Epithelial cell of esophagus (primary cell): ENCODE measurements at regions not wholly inside any gene's neighbourhood (a gene's known extent, or its start where the extent isn't known, plus 50 kb on each side); places are given as distances from the start of the nearest gene placed in this dataset.

Experiments used
- DNase-seq: peaks from one replicate; pipeline ENCODE4 v3.0.0; 2010; ENCODE audit warnings: low read depth
- H3K4me3 ChIP-seq: 2 replicates; pipeline ENCODE4 v1.5.1; 2011; ENCODE audit warnings: mild to moderate bottlenecking, low read length, control low read depth
- TF ChIP-seq, protein P1 (sequence below): IDR thresholded peaks from 2 replicates; pipeline ENCODE4 v1.5.1; 2011; ENCODE audit warnings: low read depth, mild to moderate bottlenecking, low read length, control low read depth, inconsistent platforms; ENCODE audit not compliant: insufficient read depth; ENCODE audit errors: missing control alignments

DNA sequence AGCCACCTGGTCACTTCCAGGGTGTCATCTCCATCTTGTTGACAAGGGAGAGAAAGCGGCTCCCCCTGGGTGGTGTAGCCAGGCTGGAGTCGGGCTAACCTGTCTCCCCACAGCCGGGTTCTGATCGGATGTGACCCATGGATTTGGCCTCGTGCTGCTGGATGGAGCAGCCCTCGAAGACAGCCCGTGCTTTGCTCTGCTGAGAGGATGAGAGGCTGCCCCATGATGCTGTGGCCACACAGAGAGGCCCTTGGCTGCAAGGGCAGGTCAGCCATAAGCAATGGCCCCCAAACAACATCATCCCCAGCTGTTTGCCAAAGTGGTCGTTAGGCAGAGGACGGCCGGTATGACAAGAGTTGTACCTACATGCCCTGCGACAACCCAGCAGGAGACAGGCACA, 106.6 kb downstream of the HMX1 start:
- DNase-seq, result no peak
- TF ChIP-seq, protein P1, sequence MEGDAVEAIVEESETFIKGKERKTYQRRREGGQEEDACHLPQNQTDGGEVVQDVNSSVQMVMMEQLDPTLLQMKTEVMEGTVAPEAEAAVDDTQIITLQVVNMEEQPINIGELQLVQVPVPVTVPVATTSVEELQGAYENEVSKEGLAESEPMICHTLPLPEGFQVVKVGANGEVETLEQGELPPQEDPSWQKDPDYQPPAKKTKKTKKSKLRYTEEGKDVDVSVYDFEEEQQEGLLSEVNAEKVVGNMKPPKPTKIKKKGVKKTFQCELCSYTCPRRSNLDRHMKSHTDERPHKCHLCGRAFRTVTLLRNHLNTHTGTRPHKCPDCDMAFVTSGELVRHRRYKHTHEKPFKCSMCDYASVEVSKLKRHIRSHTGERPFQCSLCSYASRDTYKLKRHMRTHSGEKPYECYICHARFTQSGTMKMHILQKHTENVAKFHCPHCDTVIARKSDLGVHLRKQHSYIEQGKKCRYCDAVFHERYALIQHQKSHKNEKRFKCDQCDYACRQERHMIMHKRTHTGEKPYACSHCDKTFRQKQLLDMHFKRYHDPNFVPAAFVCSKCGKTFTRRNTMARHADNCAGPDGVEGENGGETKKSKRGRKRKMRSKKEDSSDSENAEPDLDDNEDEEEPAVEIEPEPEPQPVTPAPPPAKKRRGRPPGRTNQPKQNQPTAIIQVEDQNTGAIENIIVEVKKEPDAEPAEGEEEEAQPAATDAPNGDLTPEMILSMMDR, result no peak
- no peak overlapping the region for H3K4me3 ChIP-seq

DNA sequence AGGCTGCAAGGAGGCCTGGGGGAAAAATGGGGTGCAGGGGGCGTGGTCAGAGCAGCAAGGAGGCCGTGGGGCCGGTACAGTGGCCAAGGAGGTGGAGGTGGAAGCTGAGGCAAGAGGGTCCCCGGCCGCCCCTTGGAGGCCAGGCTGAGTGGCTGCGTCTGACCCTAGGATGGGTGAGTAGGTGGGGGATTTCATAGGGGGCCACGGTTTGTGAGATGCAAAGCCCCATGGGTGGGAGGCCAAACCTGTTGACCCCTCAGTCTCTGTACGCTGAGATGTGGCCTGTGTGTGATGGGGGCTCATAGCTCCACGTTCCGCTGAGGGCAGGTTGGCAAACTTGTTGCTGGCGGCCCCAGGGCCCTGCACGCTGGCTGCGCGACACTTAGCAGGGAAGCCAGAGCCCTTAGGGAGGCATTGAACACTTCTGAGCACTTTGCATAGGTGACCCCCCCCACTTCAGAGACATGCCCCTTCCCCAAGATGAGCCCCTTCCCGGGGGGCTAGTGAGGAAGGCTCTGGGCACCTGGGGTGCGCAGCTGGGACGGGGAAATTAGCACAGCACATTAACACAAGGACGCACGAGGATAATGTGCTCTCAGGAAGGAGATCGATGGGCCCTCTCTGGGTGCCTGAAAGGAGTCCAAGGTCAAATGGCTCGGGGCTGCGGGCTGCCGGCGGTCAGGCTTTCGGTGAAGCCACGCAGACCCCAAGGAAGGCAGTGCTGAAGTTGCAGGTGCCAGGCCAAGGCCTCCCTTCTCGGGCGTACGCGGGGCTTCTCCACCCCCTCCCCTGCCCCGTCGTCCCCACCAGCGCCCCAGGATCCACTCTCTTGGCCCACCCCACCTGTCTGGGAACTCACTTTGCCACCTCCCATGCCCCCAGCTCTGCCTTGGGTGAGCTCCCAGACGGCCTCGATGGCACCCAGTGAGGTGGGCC, 107.4 kb downstream of the HMX1 start:
- TF ChIP-seq, protein P1, result no peak
- DNase-seq, result no peak
- H3K4me3 ChIP-seq, result no peak overlapping the region

DNA sequence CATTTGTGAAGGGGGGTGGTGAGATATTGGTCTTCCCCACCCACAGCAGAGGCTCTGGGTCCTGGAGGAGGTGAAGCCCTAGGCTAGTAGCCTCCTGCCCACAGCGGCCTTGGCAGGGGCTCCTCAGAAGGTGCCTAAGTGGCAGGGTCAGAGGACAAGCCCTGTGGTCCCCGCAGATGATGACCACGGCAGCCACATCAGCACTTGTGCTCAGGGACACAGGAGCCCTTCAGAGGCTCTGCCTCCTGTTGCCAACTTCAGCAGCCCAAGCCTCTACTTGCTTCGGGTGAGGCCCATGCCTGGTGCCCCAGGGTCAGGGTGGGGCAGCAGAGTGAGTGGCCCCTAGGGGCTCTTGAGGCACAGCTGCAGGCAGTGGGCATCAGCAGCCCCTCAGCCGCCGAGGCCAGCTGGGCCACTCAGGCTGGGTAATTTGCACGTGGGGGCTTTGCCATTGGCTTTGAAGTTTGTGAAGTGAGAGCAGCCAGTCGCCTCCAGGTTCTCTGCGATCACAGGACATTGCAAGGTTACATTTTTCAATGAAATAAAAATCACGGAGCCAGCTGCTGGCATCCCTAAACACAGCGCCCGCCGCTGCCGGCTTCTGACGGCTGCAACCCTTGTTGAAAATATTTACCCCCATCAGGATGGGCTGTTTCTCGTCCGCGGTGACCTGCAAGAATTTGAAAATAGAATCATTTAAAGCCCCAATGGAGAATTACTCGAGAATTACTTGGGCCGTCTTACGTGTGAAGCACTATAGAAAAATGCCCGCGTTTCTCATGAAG, 108.5 kb downstream of the HMX1 start:
- TF ChIP-seq, protein P1, result no peak

DNA sequence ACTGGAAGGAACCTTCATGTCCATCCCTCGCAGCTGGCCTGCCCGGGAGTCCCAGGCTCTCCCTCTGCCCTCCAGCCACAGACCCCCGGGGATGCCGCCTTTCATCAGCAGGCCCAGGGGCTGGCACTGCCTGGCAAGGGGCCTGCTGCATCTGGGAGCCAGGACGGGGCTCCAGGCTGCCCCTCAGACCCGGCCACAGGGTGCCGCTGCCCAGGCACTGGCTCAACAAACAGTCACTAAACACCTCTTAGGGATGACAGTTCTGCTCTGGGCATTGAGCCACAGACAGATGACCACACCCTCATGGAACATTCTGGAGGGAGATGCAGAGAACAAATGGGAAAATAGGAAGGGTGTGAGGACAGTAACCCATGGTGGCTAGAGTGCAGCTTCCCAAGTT, 109.3 kb downstream of the HMX1 start:
- DNase-seq, result no peak
- TF ChIP-seq, protein P1, result no peak
- no peak overlapping the region for H3K4me3 ChIP-seq

More for the DNA sequence above, 108.5 kb downstream of the HMX1 start:
- H3K4me3 ChIP-seq, result no peak overlapping the region
- DNase-seq, result no peak

DNA sequence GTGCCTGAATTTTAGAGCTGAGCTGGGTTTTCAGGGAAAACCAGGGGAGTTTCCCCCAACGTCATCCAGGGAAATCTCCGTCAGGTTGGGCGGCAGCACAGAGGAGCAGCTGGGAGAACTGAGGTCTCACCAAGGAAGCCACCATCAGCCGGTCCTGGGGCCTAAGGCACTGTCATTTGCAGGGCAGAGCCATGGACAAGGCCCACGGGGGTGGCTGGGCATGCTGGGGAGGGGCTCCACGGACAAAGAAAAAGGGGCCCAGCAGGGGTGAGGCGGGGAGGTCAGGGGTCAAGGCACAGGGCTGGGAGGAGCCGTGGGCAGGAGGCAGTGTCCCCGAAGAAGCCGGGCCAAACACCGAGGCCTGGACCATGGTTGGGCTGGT, 109.8 kb downstream of the HMX1 start:
- TF ChIP-seq, protein P1, result no peak
- DNase-seq, result no peak
- H3K4me3 ChIP-seq, result no peak overlapping the region

DNA sequence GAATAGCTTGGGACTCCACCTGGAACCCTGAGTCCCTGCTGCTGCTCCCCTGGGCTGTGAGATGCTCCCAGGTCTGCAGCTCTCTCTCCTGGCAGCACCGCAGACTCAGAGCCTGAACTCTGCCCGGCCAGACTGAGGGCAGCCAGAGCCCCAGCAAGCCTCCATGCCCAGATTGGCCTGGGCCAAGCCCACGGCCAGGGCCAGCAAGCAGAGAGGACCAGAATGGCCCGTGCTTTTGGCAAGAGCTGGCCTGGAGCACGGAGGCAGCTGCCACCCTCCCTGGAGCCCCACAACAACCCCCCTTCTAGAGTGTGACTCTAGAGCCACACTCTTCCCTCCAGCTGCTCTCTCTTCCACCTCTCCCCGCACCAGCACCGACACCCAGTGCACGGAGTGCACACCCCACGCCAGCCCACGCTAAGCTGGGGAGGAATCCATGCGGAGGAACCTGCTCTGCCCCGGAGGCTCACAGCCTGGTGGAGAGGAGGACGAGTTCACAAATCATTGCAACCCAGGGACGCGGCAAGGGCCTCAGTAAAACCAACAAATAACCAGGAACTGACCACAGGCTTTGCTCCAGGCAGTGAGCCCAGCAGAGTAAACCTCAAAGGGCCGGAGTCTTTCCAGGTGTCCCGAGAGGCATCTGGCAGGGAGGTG, 110.3 kb downstream of the HMX1 start:
- TF ChIP-seq, protein P1, result no peak
- no peak for DNase-seq
- H3K4me3 ChIP-seq, result no peak overlapping the region
